A549 (cell line): ENCODE measurements at regions not wholly inside any gene's neighbourhood (a gene's known extent, or its start where the extent isn't known, plus 50 kb on each side); places are given as distances from the start of the nearest gene placed in this dataset.

Experiments
- CEBPB ChIP-seq, 2 experiments: fragments of >200 bp in 1 of 2; sonication (Bioruptor Twin) in 1 of 2; formaldehyde crosslinking in 1 of 2; IDR thresholded peaks; 2 replicates each; pipeline ENCODE4 v1.6.1; 2012 to 2016
- EHMT2 ChIP-seq: fragments of 200-600 bp; sonication (generic); IDR thresholded peaks from 2 replicates; pipeline ENCODE4 v1.6.1; 2016; ENCODE audit warnings: antibody characterized with exemption, low read depth, mild to moderate bottlenecking, moderate library complexity
- RAD21 ChIP-seq, 2 experiments: fragments of >200 bp in 1 of 2; sonication (Bioruptor Twin) in 1 of 2; formaldehyde crosslinking in 1 of 2; IDR thresholded peaks in 1 of 2; conservative IDR thresholded peaks in 1 of 2; 2 replicates in 1 of 2; 3 replicates in 1 of 2; pipeline ENCODE4 v1.6.1; 2012 to 2018; ENCODE audit warnings: inconsistent platforms in 1 of 2
- TF ChIP-seq, protein P1 (sequence below): fragments of >200 bp; sonication (Bioruptor Twin); formaldehyde crosslinking; IDR thresholded peaks from 3 replicates; pipeline ENCODE4 v1.5.1; 2016

DNA sequence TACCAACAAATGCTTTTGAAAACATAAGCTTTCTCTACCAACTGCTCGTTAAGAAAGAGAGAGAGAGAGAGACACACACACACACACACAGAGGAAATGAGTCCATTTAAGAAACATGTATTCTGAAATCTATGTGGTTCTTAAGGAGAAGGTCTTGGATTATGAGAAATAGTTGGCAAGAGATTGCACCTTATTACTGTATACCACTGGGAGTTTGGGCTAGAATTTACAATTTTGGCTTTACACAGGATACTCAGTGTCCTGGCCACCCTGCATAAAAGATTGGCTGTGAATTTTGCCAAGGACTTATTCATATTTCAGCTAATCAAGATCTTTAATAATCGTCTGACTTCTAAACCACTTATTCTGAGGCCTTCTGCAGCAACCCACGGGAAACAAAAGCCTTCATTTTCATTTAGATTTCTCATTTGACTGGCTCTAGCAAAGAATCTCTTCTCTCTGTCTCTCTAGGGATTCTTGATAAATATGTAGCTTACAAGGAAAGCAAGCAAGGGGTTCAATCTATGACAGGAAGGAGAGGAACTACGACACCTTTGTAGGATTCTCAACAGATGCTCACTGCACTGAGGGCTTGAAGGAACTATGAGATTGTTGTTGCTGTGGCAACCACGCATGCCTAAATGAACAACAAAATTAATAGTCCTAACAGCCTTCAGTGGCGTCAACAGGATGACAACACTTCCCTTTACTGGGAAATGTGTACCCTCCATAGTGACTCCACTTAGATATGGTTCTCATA is 75.3 kb upstream of the GNAO1 start:
- TF ChIP-seq, protein P1, sequence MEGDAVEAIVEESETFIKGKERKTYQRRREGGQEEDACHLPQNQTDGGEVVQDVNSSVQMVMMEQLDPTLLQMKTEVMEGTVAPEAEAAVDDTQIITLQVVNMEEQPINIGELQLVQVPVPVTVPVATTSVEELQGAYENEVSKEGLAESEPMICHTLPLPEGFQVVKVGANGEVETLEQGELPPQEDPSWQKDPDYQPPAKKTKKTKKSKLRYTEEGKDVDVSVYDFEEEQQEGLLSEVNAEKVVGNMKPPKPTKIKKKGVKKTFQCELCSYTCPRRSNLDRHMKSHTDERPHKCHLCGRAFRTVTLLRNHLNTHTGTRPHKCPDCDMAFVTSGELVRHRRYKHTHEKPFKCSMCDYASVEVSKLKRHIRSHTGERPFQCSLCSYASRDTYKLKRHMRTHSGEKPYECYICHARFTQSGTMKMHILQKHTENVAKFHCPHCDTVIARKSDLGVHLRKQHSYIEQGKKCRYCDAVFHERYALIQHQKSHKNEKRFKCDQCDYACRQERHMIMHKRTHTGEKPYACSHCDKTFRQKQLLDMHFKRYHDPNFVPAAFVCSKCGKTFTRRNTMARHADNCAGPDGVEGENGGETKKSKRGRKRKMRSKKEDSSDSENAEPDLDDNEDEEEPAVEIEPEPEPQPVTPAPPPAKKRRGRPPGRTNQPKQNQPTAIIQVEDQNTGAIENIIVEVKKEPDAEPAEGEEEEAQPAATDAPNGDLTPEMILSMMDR: no peak
- TF ChIP-seq EHMT2 (no peak), RAD21 (conservative IDR thresholded peaks at IDR 0.05 in 1 of 2, IDR thresholded peaks at IDR 0.05 in 1 of 2) (no peak), CEBPB (IDR thresholded peaks at IDR 0.05) (no peak)
